Esophagus squamous epithelium (tissue), 4 donors: ENCODE measurements at regions not wholly inside any gene's neighbourhood (a gene's known extent, or its start where the extent isn't known, plus 50 kb on each side); places are given as distances from the start of the nearest gene placed in this dataset.

Source experiments
- POLR2A ChIP-seq, 4 donors: fragments of 450-650 bp; IDR thresholded peaks; one replicate each; pipeline ENCODE4 v1.6.1; 2017; ENCODE audit warnings: antibody characterized with exemption in 4 of 4, mild to moderate bottlenecking in 4 of 4, moderate library complexity in 3 of 4
- TF ChIP-seq, protein P1 (sequence below), 6 experiments: fragments of 450-650 bp in 4 of 6; fragments of 200-600 bp in 2 of 6; sonication (generic) in 2 of 6; IDR thresholded peaks; one replicate each; pipeline ENCODE4 v1.5.1; 2016 to 2019; ENCODE audit warnings: antibody characterized with exemption in 6 of 6, mild to moderate bottlenecking in 4 of 6, moderate library complexity in 4 of 6

DNA sequence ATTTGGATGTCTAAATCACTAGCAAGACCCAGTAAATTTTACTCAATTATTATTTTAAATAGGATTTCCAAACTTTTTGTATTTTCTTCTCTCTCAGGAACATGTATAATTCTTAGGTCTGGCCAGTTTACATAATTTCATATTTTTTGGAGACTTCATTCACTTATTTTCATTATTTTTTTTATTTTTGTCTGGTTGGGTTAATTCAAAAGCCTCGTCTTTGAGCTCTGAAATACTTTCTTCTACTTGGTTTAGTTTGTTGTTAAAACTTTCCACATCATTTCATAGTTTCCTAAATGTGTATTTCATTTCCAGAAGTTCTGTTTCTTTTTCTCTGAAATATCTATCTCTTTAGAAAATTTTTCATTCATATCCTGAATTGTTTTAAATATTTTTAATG lies 322.9 kb upstream of the SPRY2 start:
- no peak for TF ChIP-seq POLR2A (IDR thresholded peaks at IDR 0.05)
- TF ChIP-seq, protein P1, sequence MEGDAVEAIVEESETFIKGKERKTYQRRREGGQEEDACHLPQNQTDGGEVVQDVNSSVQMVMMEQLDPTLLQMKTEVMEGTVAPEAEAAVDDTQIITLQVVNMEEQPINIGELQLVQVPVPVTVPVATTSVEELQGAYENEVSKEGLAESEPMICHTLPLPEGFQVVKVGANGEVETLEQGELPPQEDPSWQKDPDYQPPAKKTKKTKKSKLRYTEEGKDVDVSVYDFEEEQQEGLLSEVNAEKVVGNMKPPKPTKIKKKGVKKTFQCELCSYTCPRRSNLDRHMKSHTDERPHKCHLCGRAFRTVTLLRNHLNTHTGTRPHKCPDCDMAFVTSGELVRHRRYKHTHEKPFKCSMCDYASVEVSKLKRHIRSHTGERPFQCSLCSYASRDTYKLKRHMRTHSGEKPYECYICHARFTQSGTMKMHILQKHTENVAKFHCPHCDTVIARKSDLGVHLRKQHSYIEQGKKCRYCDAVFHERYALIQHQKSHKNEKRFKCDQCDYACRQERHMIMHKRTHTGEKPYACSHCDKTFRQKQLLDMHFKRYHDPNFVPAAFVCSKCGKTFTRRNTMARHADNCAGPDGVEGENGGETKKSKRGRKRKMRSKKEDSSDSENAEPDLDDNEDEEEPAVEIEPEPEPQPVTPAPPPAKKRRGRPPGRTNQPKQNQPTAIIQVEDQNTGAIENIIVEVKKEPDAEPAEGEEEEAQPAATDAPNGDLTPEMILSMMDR (IDR thresholded peaks at IDR 0.05) = no peak
